Liver (tissue), 3 donors: ENCODE measurements at regions not wholly inside any gene's neighbourhood (a gene's known extent, or its start where the extent isn't known, plus 50 kb on each side); places are given as distances from the start of the nearest gene placed in this dataset.

Experiments used
- CTCF ChIP-seq: fragments of 150-350 bp; IDR thresholded peaks from 2 replicates; pipeline ENCODE4 v1.5.1; 2017; ENCODE audit warnings: improper control_type of control experiment, low read depth, low read length; ENCODE audit not compliant: missing input control
- FOXA1 ChIP-seq: IDR thresholded peaks from 2 replicates; pipeline ENCODE4 v1.6.1; 2016; ENCODE audit warnings: antibody characterized with exemption
- FOXA2 ChIP-seq: IDR thresholded peaks from 2 replicates; pipeline ENCODE4 v1.6.1; 2016; ENCODE audit warnings: antibody characterized with exemption
- GABPA ChIP-seq, 2 donors: IDR thresholded peaks in 1 of 2; conservative IDR thresholded peaks in 1 of 2; 2 replicates each; pipeline ENCODE4 v1.6.1; 2016; ENCODE audit warnings: antibody characterized with exemption in 2 of 2, mild to moderate bottlenecking in 1 of 2, moderate library complexity in 1 of 2
- JUND ChIP-seq, 2 donors: IDR thresholded peaks; 2 replicates each; pipeline ENCODE4 v1.6.1; 2016; ENCODE audit warnings: antibody characterized with exemption in 2 of 2
- RAD21 ChIP-seq, 2 donors: IDR thresholded peaks; 2 replicates each; pipeline ENCODE4 v1.6.1; 2016; ENCODE audit warnings: antibody characterized with exemption in 2 of 2, mild to moderate bottlenecking in 2 of 2
- RXRA ChIP-seq, 2 donors: IDR thresholded peaks; 2 replicates each; pipeline ENCODE4 v1.6.1; 2017 to 2018; ENCODE audit warnings: antibody characterized with exemption in 2 of 2, mild to moderate bottlenecking in 1 of 2
- SP1 ChIP-seq: IDR thresholded peaks from 2 replicates; pipeline ENCODE4 v1.6.1; 2018; ENCODE audit warnings: antibody characterized with exemption, mild to moderate bottlenecking
- TAF1 ChIP-seq: conservative IDR thresholded peaks from 2 replicates; pipeline ENCODE4 v1.6.1; 2016; ENCODE audit warnings: antibody characterized with exemption, mild to moderate bottlenecking
- YY1 ChIP-seq: IDR thresholded peaks from 2 replicates; pipeline ENCODE4 v1.6.1; 2016; ENCODE audit warnings: antibody characterized with exemption, mild to moderate bottlenecking
- ZBTB33 ChIP-seq: IDR thresholded peaks from 2 replicates; pipeline ENCODE4 v1.6.1; 2016; ENCODE audit warnings: antibody characterized with exemption
- TF ChIP-seq, protein P1 (sequence below): IDR thresholded peaks from 2 replicates; pipeline ENCODE4 v1.6.1; 2016; ENCODE audit warnings: antibody characterized with exemption
- TF ChIP-seq, protein P2 (sequence below): IDR thresholded peaks from 2 replicates; pipeline ENCODE4 v1.6.1; 2016; ENCODE audit warnings: antibody characterized with exemption
- TF ChIP-seq, protein P3 (sequence below): IDR thresholded peaks from 2 replicates; pipeline ENCODE4 v1.6.1; 2016; ENCODE audit warnings: antibody characterized with exemption, mild to moderate bottlenecking
- donor health status: healthy.
- donor health status: healthy.

GRCh38 chr13:104021806-104022397 is 955.7 kb upstream of the SLC10A2 start:
- no peak for TF ChIP-seq CTCF
- no peak for TF ChIP-seq GABPA (IDR thresholded peaks at IDR 0.05 in 1 of 2, conservative IDR thresholded peaks at IDR 0.05 in 1 of 2)
- no peak for TF ChIP-seq TAF1
- no peak for TF ChIP-seq SP1
- no peak for TF ChIP-seq ZBTB33
- TF ChIP-seq YY1: no peak
- TF ChIP-seq, protein P1, sequence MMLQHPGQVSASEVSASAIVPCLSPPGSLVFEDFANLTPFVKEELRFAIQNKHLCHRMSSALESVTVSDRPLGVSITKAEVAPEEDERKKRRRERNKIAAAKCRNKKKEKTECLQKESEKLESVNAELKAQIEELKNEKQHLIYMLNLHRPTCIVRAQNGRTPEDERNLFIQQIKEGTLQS: no peak
- TF ChIP-seq, protein P2, sequence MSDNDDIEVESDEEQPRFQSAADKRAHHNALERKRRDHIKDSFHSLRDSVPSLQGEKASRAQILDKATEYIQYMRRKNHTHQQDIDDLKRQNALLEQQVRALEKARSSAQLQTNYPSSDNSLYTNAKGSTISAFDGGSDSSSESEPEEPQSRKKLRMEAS: no peak
- TF ChIP-seq, protein P3, sequence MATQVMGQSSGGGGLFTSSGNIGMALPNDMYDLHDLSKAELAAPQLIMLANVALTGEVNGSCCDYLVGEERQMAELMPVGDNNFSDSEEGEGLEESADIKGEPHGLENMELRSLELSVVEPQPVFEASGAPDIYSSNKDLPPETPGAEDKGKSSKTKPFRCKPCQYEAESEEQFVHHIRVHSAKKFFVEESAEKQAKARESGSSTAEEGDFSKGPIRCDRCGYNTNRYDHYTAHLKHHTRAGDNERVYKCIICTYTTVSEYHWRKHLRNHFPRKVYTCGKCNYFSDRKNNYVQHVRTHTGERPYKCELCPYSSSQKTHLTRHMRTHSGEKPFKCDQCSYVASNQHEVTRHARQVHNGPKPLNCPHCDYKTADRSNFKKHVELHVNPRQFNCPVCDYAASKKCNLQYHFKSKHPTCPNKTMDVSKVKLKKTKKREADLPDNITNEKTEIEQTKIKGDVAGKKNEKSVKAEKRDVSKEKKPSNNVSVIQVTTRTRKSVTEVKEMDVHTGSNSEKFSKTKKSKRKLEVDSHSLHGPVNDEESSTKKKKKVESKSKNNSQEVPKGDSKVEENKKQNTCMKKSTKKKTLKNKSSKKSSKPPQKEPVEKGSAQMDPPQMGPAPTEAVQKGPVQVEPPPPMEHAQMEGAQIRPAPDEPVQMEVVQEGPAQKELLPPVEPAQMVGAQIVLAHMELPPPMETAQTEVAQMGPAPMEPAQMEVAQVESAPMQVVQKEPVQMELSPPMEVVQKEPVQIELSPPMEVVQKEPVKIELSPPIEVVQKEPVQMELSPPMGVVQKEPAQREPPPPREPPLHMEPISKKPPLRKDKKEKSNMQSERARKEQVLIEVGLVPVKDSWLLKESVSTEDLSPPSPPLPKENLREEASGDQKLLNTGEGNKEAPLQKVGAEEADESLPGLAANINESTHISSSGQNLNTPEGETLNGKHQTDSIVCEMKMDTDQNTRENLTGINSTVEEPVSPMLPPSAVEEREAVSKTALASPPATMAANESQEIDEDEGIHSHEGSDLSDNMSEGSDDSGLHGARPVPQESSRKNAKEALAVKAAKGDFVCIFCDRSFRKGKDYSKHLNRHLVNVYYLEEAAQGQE: no peak
- no peak for TF ChIP-seq FOXA1
- TF ChIP-seq JUND (IDR thresholded peaks at IDR 0.05): no peak
- no peak for TF ChIP-seq FOXA2
- no peak for TF ChIP-seq RXRA (IDR thresholded peaks at IDR 0.05)
- TF ChIP-seq RAD21 (IDR thresholded peaks at IDR 0.05): no peak
